Activated T-cell treated with anti-CD3 and anti-CD28 coated beads, Interleukin-2, amount 50 U/mL, for 72 hours (primary cell): ENCODE measurements at regions not wholly inside any gene's neighbourhood (a gene's known extent, or its start where the extent isn't known, plus 50 kb on each side); places are given as distances from the start of the nearest gene placed in this dataset.
"Not testable (repeated sequence)": the region's sequence is repeated elsewhere in the genome, so short reads cannot be mapped to it uniquely, and the experiment has no call there.

Experiments used
- ATAC-seq, 2 donors: fragments of 150-1000 bp; cut with Tn5 transposase; replicated peaks in 1 of 2; 2 replicates each; pipeline ENCODE4 v1.10.0; 2021; ENCODE audit warnings: moderate library complexity in 2 of 2, mild to moderate bottlenecking in 1 of 2
- DNase-seq, 2 donors: peaks; one replicate each; pipeline ENCODE4 v3.0.0; 2021 to 2022; ENCODE audit warnings: mixed read lengths in 1 of 2
- H3K27ac Mint-ChIP-seq: one replicate; pipeline ENCODE4 v1.8.0; 2022; ENCODE audit warnings: mild to moderate bottlenecking, moderate library complexity, mixed read lengths
- H3K27me3 Mint-ChIP-seq: one replicate; pipeline ENCODE4 v1.8.0; 2022; ENCODE audit warnings: low read depth, mixed read lengths
- H3K36me3 Mint-ChIP-seq, 2 donors: one replicate each; pipeline ENCODE4 v1.8.0; 2022; ENCODE audit warnings: mixed read lengths in 2 of 2, mild to moderate bottlenecking in 1 of 2; ENCODE audit not compliant: insufficient read depth in 2 of 2
- H3K4me1 Mint-ChIP-seq: one replicate; pipeline ENCODE4 v1.8.0; 2022; ENCODE audit warnings: low read depth, mixed read lengths
- H3K4me3 Mint-ChIP-seq, 2 donors: one replicate each; pipeline ENCODE4 v1.8.0; 2022; ENCODE audit warnings: mild to moderate bottlenecking in 2 of 2, mixed read lengths in 2 of 2, moderate library complexity in 2 of 2
- H3K9me3 Mint-ChIP-seq, 2 donors: one replicate each; pipeline ENCODE4 v1.8.0; 2022; ENCODE audit warnings: mixed read lengths in 2 of 2

- not testable (repeated sequence) for ATAC-seq, H3K4me1 Mint-ChIP-seq, H3K27me3 Mint-ChIP-seq, DNase-seq, H3K9me3 Mint-ChIP-seq, H3K4me3 Mint-ChIP-seq, H3K27ac Mint-ChIP-seq, H3K36me3 Mint-ChIP-seq
Observed at GRCh38 chr2:150667039-150667438, 179.6 kb upstream of the RND3 start.

GRCh38 chr2:150663143-150663542, 175.7 kb upstream of the RND3 start:
- no peaks in the 10 kb centered on the region for H3K27me3 Mint-ChIP-seq
- peaks cover 2 to 3% of the 10 kb centered on the region in 2 donors for H3K36me3 Mint-ChIP-seq
- H3K27ac Mint-ChIP-seq: no peak overlapping the region
- H3K4me1 Mint-ChIP-seq: no peaks in the 10 kb centered on the region
- DNase-seq (no peak), ATAC-seq (no peak)
- no peak overlapping the region for H3K4me3 Mint-ChIP-seq
- H3K9me3 Mint-ChIP-seq: peaks cover 4 to 6% of the 10 kb centered on the region in 2 donors

- Mint-ChIP-seq H3K36me3 (no peaks in the 10 kb centered on the region), H3K9me3 (peaks cover 2 to 4% of the 10 kb centered on the region in 2 donors), H3K27ac (no peak overlapping the region), H3K27me3 (no peaks in the 10 kb centered on the region), H3K4me1 (no peaks in the 10 kb centered on the region), H3K4me3 (no peak overlapping the region)
- no peak for ATAC-seq
- no peak for DNase-seq
Observed at GRCh38 chr2:150656002-150656401, 168.5 kb upstream of the RND3 start.

GRCh38 chr2:150653351-150653750, 165.9 kb upstream of the RND3 start:
- DNase-seq (no peak), ATAC-seq (no peak)
- Mint-ChIP-seq H3K27ac (no peak overlapping the region), H3K4me1 (no peaks in the 10 kb centered on the region), H3K27me3 (no peaks in the 10 kb centered on the region), H3K4me3 (no peak overlapping the region), H3K9me3 (peaks cover under 1 to 1% of the 10 kb centered on the region in 2 donors), H3K36me3 (no peaks in the 10 kb centered on the region)

- H3K27ac Mint-ChIP-seq: no peak overlapping the region
- H3K4me3 Mint-ChIP-seq: no peak overlapping the region
- H3K36me3 Mint-ChIP-seq: no peaks in the 10 kb centered on the region
- no peaks in the 10 kb centered on the region for H3K4me1 Mint-ChIP-seq
- H3K27me3 Mint-ChIP-seq: no peaks in the 10 kb centered on the region
- peaks cover 0 to 1% of the 10 kb centered on the region in 2 donors for H3K9me3 Mint-ChIP-seq
- ATAC-seq (no peak), DNase-seq (no peak)
Observed at GRCh38 chr2:150647943-150648342, 160.5 kb upstream of the RND3 start.

- Mint-ChIP-seq H3K4me3 (no peak overlapping the region), H3K4me1 (no peaks in the 10 kb centered on the region), H3K36me3 (no peaks in the 10 kb centered on the region), H3K9me3 (peaks cover 0 to 1% of the 10 kb centered on the region in 2 donors), H3K27ac (no peak overlapping the region), H3K27me3 (no peaks in the 10 kb centered on the region)
- DNase-seq (no peak), ATAC-seq (no peak)
Observed at GRCh38 chr2:150646746-150647145, 159.3 kb upstream of the RND3 start.

- no peak for DNase-seq
- Mint-ChIP-seq H3K4me3 (no peak overlapping the region), H3K27me3 (no peaks in the 10 kb centered on the region)
Observed at GRCh38 chr2:150644298-150645067, 157.0 kb upstream of the RND3 start.

GRCh38 chr2:150643114-150643725, 155.8 kb upstream of the RND3 start:
- Mint-ChIP-seq H3K4me1 (no peaks in the 10 kb centered on the region), H3K9me3 (peaks cover 0 to 1% of the 10 kb centered on the region in 2 donors), H3K27me3 (no peaks in the 10 kb centered on the region), H3K4me3 (no peak overlapping the region), H3K36me3 (no peaks in the 10 kb centered on the region), H3K27ac (no peak overlapping the region)
- ATAC-seq (no peak), DNase-seq (no peak)

More at GRCh38 chr2:150644298-150645067, 157.0 kb upstream of the RND3 start:
- no peaks in the 10 kb centered on the region for H3K4me1 Mint-ChIP-seq
- peaks cover 0 to 1% of the 10 kb centered on the region in 2 donors for H3K9me3 Mint-ChIP-seq
- H3K27ac Mint-ChIP-seq: no peak overlapping the region
- no peaks in the 10 kb centered on the region for H3K36me3 Mint-ChIP-seq
- no peak for ATAC-seq

- no peak for DNase-seq
- H3K36me3 Mint-ChIP-seq: no peaks in the 10 kb centered on the region
- no peaks in the 10 kb centered on the region for H3K9me3 Mint-ChIP-seq
- H3K27me3 Mint-ChIP-seq: no peaks in the 10 kb centered on the region
- H3K27ac Mint-ChIP-seq: no peak overlapping the region
- H3K4me3 Mint-ChIP-seq: no peak overlapping the region
- ATAC-seq: no peak
- H3K4me1 Mint-ChIP-seq: no peaks in the 10 kb centered on the region
Observed at GRCh38 chr2:150640039-150640438, 152.6 kb upstream of the RND3 start.

GRCh38 chr2:150639383-150639782, 151.9 kb upstream of the RND3 start:
- Mint-ChIP-seq H3K4me3 (no peak overlapping the region), H3K4me1 (no peaks in the 10 kb centered on the region), H3K9me3 (no peaks in the 10 kb centered on the region), H3K27me3 (no peaks in the 10 kb centered on the region), H3K27ac (no peak overlapping the region), H3K36me3 (no peaks in the 10 kb centered on the region)
- ATAC-seq: no peak
- no peak for DNase-seq

- ATAC-seq (no peak), DNase-seq (no peak)
- Mint-ChIP-seq H3K9me3 (no peaks in the 10 kb centered on the region), H3K4me3 (no peak overlapping the region), H3K4me1 (no peaks in the 10 kb centered on the region), H3K27ac (no peak overlapping the region), H3K36me3 (no peaks in the 10 kb centered on the region), H3K27me3 (peaks cover 4% of the 10 kb centered on the region)
Observed at GRCh38 chr2:150631236-150631821, 143.9 kb upstream of the RND3 start.

- no peaks in the 10 kb centered on the region for H3K4me1 Mint-ChIP-seq
- no peak for DNase-seq
- H3K36me3 Mint-ChIP-seq: no peaks in the 10 kb centered on the region
- H3K27me3 Mint-ChIP-seq: peaks cover 4% of the 10 kb centered on the region
- H3K27ac Mint-ChIP-seq: no peak overlapping the region
- no peak for ATAC-seq
- no peak overlapping the region for H3K4me3 Mint-ChIP-seq
- no peaks in the 10 kb centered on the region for H3K9me3 Mint-ChIP-seq
Observed at GRCh38 chr2:150630587-150631235, 143.2 kb upstream of the RND3 start.

GRCh38 chr2:150627526-150627925, 140.1 kb upstream of the RND3 start:
- no peak for DNase-seq
- no peak for ATAC-seq
- no peaks in the 10 kb centered on the region for H3K9me3 Mint-ChIP-seq
- no peak overlapping the region for H3K4me3 Mint-ChIP-seq
- H3K27ac Mint-ChIP-seq: no peak overlapping the region
- H3K36me3 Mint-ChIP-seq: no peaks in the 10 kb centered on the region
- peaks cover 4% of the 10 kb centered on the region for H3K27me3 Mint-ChIP-seq
- H3K4me1 Mint-ChIP-seq: no peaks in the 10 kb centered on the region
